GM12891 (cell line): ENCODE measurements at regions not wholly inside any gene's neighbourhood (a gene's known extent, or its start where the extent isn't known, plus 50 kb on each side); places are given as distances from the start of the nearest gene placed in this dataset.

Experiments used
- DNase-seq: peaks from one replicate; pipeline ENCODE4 v3.0.0; 2011; ENCODE audit warnings: low spot score; ENCODE audit not compliant: insufficient read length
- FAIRE-seq: peaks from 2 replicates; lab custom pipeline; 2011; peaks lifted over from hg19 to GRCh38; lab: Jason Lieb, UNC
- PAX5 ChIP-seq: IDR thresholded peaks from 2 replicates; pipeline ENCODE4 v1.6.1; 2011; ENCODE audit warnings: low read length, moderate library complexity, mild to moderate bottlenecking; ENCODE audit not compliant: insufficient read depth, severe bottlenecking
- POLR2A ChIP-seq: IDR thresholded peaks from 2 replicates; pipeline ENCODE4 v1.6.1; 2011; ENCODE audit warnings: low read depth, low read length, control low read depth
- POLR2AphosphoS5 ChIP-seq: IDR thresholded peaks from 2 replicates; pipeline ENCODE4 v1.6.1; 2011; ENCODE audit warnings: low read depth, low read length, control low read depth
- POU2F2 ChIP-seq: IDR thresholded peaks from 2 replicates; pipeline ENCODE4 v1.6.1; 2011; ENCODE audit warnings: low read depth, mild to moderate bottlenecking, control low read depth, low read length, moderate library complexity
- SPI1 ChIP-seq: IDR thresholded peaks from 2 replicates; pipeline ENCODE4 v1.6.1; 2011; ENCODE audit warnings: low read depth, low read length, control low read depth
- TAF1 ChIP-seq: IDR thresholded peaks from 2 replicates; pipeline ENCODE4 v1.6.1; 2011; ENCODE audit warnings: low read depth, low read length, control low read depth

- TF ChIP-seq PAX5 = no peak
- no peak for TF ChIP-seq SPI1
- TF ChIP-seq POLR2A = no peak
- no peak for TF ChIP-seq POU2F2
- TF ChIP-seq POLR2AphosphoS5 = no peak
- TF ChIP-seq TAF1 = no peak
- DNase-seq = no peak
- no peak for FAIRE-seq
Observed at GRCh38 chr1:48109390-48110013, 112.3 kb upstream of the TRABD2B start.

DNA sequence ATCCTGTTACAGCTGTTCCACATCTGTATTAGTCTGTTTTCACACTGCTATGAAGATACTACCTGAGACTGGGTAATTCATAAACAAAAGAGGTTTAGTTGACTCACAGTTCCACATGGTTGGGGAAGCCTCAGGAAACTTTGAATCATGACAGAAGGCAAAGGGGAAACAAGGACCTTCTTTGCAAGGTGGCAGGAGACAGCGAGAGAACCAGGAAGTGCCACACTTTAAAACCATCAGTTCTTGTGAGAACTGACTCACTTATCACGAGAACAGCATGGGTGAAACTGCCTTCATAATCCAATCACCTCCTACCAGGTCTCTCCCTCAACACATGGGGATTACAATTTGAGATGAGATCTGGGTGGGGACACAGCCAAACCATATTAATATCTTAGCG is 110.3 kb upstream of the TRABD2B start:
- DNase-seq = no peak
- FAIRE-seq = no peak
- no peak for TF ChIP-seq POLR2AphosphoS5
- no peak for TF ChIP-seq POU2F2
- TF ChIP-seq PAX5 = no peak
- no peak for TF ChIP-seq SPI1
- no peak for TF ChIP-seq TAF1
- TF ChIP-seq POLR2A = no peak

GRCh38 chr1:48106049-48106448 is 108.9 kb upstream of the TRABD2B start:
- DNase-seq = no peak
- no peak for FAIRE-seq
- no peak for TF ChIP-seq POLR2AphosphoS5
- no peak for TF ChIP-seq POU2F2
- no peak for TF ChIP-seq SPI1
- TF ChIP-seq TAF1 = no peak
- TF ChIP-seq PAX5 = no peak
- no peak for TF ChIP-seq POLR2A

- no peak for TF ChIP-seq SPI1
- TF ChIP-seq TAF1 = no peak
- TF ChIP-seq POLR2A = no peak
- no peak for TF ChIP-seq POLR2AphosphoS5
- no peak for DNase-seq
- FAIRE-seq = no peak
Observed at GRCh38 chr1:48105165-48105564, 108.0 kb upstream of the TRABD2B start.

GRCh38 chr1:48103495-48103894 is 106.3 kb upstream of the TRABD2B start:
- no peak for TF ChIP-seq PAX5
- no peak for TF ChIP-seq POLR2A
- TF ChIP-seq TAF1 = no peak
- TF ChIP-seq POU2F2 = no peak
- TF ChIP-seq POLR2AphosphoS5 = no peak
- TF ChIP-seq SPI1 = no peak
- DNase-seq = no peak
- no peak for FAIRE-seq

DNA sequence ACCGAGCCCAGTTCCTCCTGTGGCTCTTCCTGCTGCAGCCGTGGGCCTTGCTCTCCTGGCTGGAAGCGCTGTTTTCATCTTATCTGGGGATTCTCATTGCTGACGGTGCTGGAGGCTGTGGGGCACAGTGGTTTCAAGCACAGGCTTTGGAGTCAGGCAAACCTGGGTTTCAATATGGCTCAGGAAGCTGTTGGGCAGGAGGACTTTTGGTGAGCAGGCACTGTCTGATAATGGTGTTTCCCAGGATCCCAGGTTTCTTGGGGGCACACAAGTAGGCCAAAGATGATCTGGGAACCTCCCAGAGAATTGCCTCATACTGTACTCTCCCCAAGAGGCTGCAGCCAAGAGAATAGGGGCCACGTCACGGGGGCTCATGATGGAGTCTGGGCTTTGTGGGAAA is 105.6 kb upstream of the TRABD2B start:
- DNase-seq = no peak
- TF ChIP-seq POLR2AphosphoS5 = no peak
- TF ChIP-seq POU2F2 = no peak
- no peak for TF ChIP-seq PAX5
- no peak for TF ChIP-seq SPI1
- TF ChIP-seq TAF1 = no peak
- TF ChIP-seq POLR2A = no peak
- no peak for FAIRE-seq

- FAIRE-seq (no peak), DNase-seq (no peak)
- no peak for TF ChIP-seq TAF1
- no peak for TF ChIP-seq SPI1
- no peak for TF ChIP-seq POU2F2
- no peak for TF ChIP-seq POLR2AphosphoS5
- TF ChIP-seq POLR2A = no peak
- no peak for TF ChIP-seq PAX5
Observed at GRCh38 chr1:48099072-48099773, 102.0 kb upstream of the TRABD2B start.

DNA sequence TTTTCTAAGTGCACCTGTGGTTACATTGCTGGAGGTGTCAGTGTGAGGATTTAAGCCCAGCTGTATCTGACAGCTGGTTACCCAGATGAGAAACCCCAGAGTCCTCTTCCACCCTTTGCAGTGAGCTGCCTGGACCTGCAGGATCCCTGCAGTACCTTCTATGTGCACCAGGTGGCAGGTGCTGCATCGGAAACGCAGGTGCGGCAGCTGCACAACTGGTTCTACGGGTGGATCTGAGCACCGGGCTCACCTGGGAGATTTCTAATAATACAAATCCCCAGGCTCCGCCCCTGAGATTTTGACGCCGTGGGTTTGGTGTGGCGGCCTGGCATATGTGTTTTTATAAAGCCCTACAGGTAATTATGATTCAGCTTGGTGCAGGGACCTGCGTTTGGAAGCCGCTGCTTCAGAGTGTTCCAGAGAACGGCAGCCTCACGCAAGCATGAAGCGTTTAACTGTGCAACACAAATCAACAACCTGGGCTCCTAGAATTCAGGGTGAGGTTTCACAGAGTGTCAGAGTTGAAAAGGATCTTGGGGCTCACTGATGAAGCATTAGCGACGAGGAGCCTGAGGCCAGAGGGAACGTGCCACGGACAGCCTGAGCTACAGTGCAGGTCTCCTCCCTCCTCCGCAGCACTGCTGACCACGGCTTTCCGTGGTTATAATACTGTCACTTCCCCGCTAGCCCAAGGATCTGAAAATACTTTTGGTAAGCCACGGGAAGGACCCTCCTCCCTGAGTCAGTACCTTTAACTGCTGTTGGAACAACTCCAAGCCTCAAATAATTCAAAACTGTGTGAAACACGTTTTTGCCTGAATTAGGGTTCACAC is 96.7 kb upstream of the TRABD2B start:
- FAIRE-seq = peak; percentile 83
- DNase-seq = peak; percentile 68
- no peak for TF ChIP-seq POU2F2
- TF ChIP-seq SPI1 = no peak
- TF ChIP-seq POLR2A = no peak
- TF ChIP-seq TAF1 = no peak
- no peak for TF ChIP-seq POLR2AphosphoS5
- no peak for TF ChIP-seq PAX5

GRCh38 chr1:48093147-48093546 is 96.0 kb upstream of the TRABD2B start:
- FAIRE-seq = no peak
- no peak for DNase-seq
- TF ChIP-seq SPI1 = no peak
- no peak for TF ChIP-seq POU2F2
- TF ChIP-seq POLR2A = no peak
- no peak for TF ChIP-seq POLR2AphosphoS5
- no peak for TF ChIP-seq PAX5
- no peak for TF ChIP-seq TAF1
